ENCODE measurements at regions not wholly inside any gene's neighbourhood (a gene's known extent, or its start where the extent isn't known, plus 50 kb on each side); places are given as distances from the start of the nearest gene placed in this dataset.

GRCh38 chr2:225140723-225141122 is 98.5 kb upstream of the DOCK10 start:
- H3K9me3 ChIP-seq (ENCODE audit: low read depth): no peaks in the 10 kb centered on the region
- H3K4me1 ChIP-seq: no peaks in the 10 kb centered on the region
- H3K4me3 ChIP-seq: no peak overlapping the region
- no peaks in the 10 kb centered on the region for H3F3A ChIP-seq (ENCODE audit: low read depth)
- no peak overlapping the region for H3K4me2 ChIP-seq
- Mint-ChIP-seq H3K4me3 (no peak overlapping the region), H3K4me1 (no peaks in the 10 kb centered on the region), H3K27ac (no peak overlapping the region), H3K27me3 (ENCODE audit: insufficient read depth, low read depth) (no peaks in the 10 kb centered on the region), H3K9me3 (no peaks in the 10 kb centered on the region), H3K36me3 (no peaks in the 10 kb centered on the region)
- H3K79me2 ChIP-seq (ENCODE audit: low read depth): no peaks in the 10 kb centered on the region
- H3K36me3 ChIP-seq: no peaks in the 10 kb centered on the region
- H4K20me1 ChIP-seq (ENCODE audit: low read depth): no peaks in the 10 kb centered on the region
- no peak overlapping the region for H3K9ac ChIP-seq
- no peak overlapping the region for H3K27ac ChIP-seq
- no peaks in the 10 kb centered on the region for H3K27me3 ChIP-seq
- no peak overlapping the region for H2AFZ ChIP-seq (replicated peaks)
- no peak for DNase-seq (ENCODE audit: low spot score)
- TF ChIP-seq EZH2 (IDR thresholded peaks at IDR 0.05): no peak
- TF ChIP-seq EZH2phosphoT487 (IDR thresholded peaks at IDR 0.05): no peak
- no peak for TF ChIP-seq CTCF (IDR thresholded peaks at IDR 0.05)

- DNase-seq (ENCODE audit: low spot score): no peak
- TF ChIP-seq CTCF (IDR thresholded peaks at IDR 0.05) (no peak), EZH2 (IDR thresholded peaks at IDR 0.05) (no peak), EZH2phosphoT487 (IDR thresholded peaks at IDR 0.05) (no peak)
- H3K9me3 ChIP-seq (ENCODE audit: low read depth): no peaks in the 10 kb centered on the region
- no peak overlapping the region for H3K4me2 ChIP-seq
- Mint-ChIP-seq H3K27ac (no peak overlapping the region), H3K36me3 (no peaks in the 10 kb centered on the region), H3K4me3 (no peak overlapping the region), H3K27me3 (ENCODE audit: insufficient read depth, low read depth) (no peaks in the 10 kb centered on the region), H3K4me1 (no peaks in the 10 kb centered on the region), H3K9me3 (no peaks in the 10 kb centered on the region)
- no peak overlapping the region for H3K4me3 ChIP-seq
- no peaks in the 10 kb centered on the region for H3K36me3 ChIP-seq
- H3K27ac ChIP-seq: no peak overlapping the region
- H3K27me3 ChIP-seq: no peaks in the 10 kb centered on the region
- H3F3A ChIP-seq (ENCODE audit: low read depth): no peaks in the 10 kb centered on the region
- no peaks in the 10 kb centered on the region for H3K4me1 ChIP-seq
- no peaks in the 10 kb centered on the region for H4K20me1 ChIP-seq (ENCODE audit: low read depth)
- H2AFZ ChIP-seq (replicated peaks): no peak overlapping the region
- H3K9ac ChIP-seq: no peak overlapping the region
- H3K79me2 ChIP-seq (ENCODE audit: low read depth): no peaks in the 10 kb centered on the region
Measured at GRCh38 chr2:225137971-225138370, 95.7 kb upstream of the DOCK10 start.

- Mint-ChIP-seq H3K27me3 (ENCODE audit: insufficient read depth, low read depth) (no peaks in the 10 kb centered on the region), H3K36me3 (no peaks in the 10 kb centered on the region), H3K4me3 (no peak overlapping the region), H3K4me1 (no peaks in the 10 kb centered on the region), H3K9me3 (no peaks in the 10 kb centered on the region), H3K27ac (no peak overlapping the region)
- H3K4me3 ChIP-seq: no peak overlapping the region
- H2AFZ ChIP-seq (replicated peaks): no peak overlapping the region
- H4K20me1 ChIP-seq (ENCODE audit: low read depth): no peaks in the 10 kb centered on the region
- no peaks in the 10 kb centered on the region for H3K9me3 ChIP-seq (ENCODE audit: low read depth)
- H3K4me2 ChIP-seq: no peak overlapping the region
- H3K79me2 ChIP-seq (ENCODE audit: low read depth): no peaks in the 10 kb centered on the region
- no peak for DNase-seq (ENCODE audit: low spot score)
- TF ChIP-seq EZH2phosphoT487 (IDR thresholded peaks at IDR 0.05) (no peak), EZH2 (IDR thresholded peaks at IDR 0.05) (no peak), CTCF (IDR thresholded peaks at IDR 0.05) (no peak)
- no peak overlapping the region for H3K9ac ChIP-seq
- H3K27ac ChIP-seq: no peak overlapping the region
- no peaks in the 10 kb centered on the region for H3K36me3 ChIP-seq
- no peaks in the 10 kb centered on the region for H3F3A ChIP-seq (ENCODE audit: low read depth)
- H3K4me1 ChIP-seq: no peaks in the 10 kb centered on the region
- H3K27me3 ChIP-seq: no peaks in the 10 kb centered on the region
Measured at GRCh38 chr2:225136552-225136951, 94.3 kb upstream of the DOCK10 start.

- Histone ChIP-seq H3K27me3 (no peaks in the 10 kb centered on the region), H3K27ac (no peak overlapping the region), H4K20me1 (ENCODE audit: low read depth) (no peaks in the 10 kb centered on the region), H3K4me2 (no peak overlapping the region), H3K79me2 (ENCODE audit: low read depth) (no peaks in the 10 kb centered on the region), H3K9ac (no peak overlapping the region), H3K4me1 (no peaks in the 10 kb centered on the region), H3F3A (ENCODE audit: low read depth) (no peaks in the 10 kb centered on the region), H3K36me3 (no peaks in the 10 kb centered on the region), H3K4me3 (no peak overlapping the region), H3K9me3 (ENCODE audit: low read depth) (no peaks in the 10 kb centered on the region), H2AFZ (replicated peaks) (no peak overlapping the region)
- Mint-ChIP-seq H3K4me1 (no peaks in the 10 kb centered on the region), H3K27me3 (ENCODE audit: insufficient read depth, low read depth) (no peaks in the 10 kb centered on the region), H3K9me3 (peaks cover 6% of the 10 kb centered on the region), H3K4me3 (no peak overlapping the region), H3K36me3 (no peaks in the 10 kb centered on the region), H3K27ac (no peak overlapping the region)
- no peak for DNase-seq (ENCODE audit: low spot score)
- no peak for TF ChIP-seq EZH2 (IDR thresholded peaks at IDR 0.05)
Measured at GRCh38 chr2:225131898-225132297, 89.6 kb upstream of the DOCK10 start.
